ENCODE measurements at regions not wholly inside any gene's neighbourhood (a gene's known extent, or its start where the extent isn't known, plus 50 kb on each side); places are given as distances from the start of the nearest gene placed in this dataset.
A peak's percentile ranks its signal among the peaks of the same experiment; 100 is the strongest.
"Not testable (repeated sequence)": the region's sequence is repeated elsewhere in the genome, so short reads cannot be mapped to it uniquely, and the experiment has no call there.

DNA sequence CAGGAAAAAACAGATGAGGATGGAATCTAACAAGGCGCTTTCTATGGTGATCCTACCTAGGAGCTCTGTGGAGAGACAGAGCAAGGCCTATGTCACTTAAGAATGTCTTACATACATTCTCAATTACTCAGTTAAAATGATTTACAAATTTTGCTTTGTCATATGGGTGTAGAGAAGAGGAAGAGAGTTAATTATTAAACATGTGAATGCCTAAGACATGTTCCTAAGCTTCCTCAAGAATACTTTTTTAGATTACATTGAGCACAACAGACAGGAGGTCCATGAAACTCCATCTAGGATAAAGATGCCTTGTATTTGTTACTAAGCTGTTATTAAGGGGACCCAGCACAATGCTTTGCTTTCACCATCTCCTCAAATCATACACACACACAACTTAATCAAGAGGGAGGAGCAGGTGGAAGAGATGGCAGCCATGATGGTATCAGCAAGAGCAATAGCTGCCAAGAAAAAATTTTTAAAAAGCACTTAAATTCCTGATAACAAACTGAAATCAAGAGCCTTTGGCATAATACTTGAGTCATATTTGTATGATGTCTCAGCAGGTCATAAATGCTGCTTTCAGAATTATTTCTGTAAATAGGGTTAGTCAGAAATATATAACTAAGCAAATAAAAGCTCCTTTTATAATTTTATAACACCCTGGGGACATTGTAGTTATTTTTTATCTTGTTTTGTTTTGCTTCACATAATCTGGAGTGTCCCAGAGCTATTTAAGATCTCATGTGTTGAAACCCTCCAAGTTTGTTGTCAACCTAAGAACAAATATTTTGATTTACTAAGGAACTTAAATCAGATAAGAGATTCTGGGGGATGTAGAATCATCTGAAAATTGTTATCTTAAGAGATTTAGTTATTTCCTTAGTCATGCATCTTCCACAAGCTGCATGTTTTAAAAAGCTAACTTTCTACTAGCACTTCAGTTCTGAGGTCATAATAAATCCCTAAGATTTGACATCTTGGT is 70.0 kb upstream of the CD2AP start:
- DNase-seq (ENCODE audit: low spot score): no peak

DNA sequence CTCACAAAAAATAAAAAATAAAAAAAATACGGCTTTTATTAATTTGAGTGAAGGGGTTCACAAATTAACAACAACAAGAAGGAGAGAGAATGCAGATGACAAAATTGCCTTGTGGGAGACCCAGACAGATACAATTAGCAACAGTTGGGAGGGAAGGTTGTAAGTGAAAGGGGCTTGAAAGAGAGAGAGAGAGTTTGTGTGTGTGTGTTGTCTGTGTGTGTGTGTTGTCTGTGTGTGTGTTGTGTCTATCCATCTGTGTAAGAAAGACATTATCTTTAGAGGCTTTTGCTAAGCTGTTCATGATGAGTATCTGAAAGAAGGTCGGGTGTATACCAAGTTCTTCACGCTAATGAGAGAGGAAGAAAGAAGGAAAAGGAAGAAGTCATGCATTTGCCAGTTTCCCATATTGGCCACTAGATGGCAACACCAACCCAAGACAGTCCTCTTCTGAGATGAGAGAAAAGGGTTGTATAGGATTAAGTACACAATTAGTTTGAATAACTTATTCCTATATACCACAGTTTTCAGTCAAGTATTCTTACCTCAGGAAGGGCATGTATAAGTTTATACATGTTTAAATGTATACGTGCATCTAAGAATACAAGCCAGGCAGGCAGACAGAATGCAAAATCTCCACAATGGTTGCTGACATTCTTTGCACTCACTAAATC is 63.7 kb upstream of the CD2AP start:
- DNase-seq (ENCODE audit: low spot score): peak; percentile 79

DNA sequence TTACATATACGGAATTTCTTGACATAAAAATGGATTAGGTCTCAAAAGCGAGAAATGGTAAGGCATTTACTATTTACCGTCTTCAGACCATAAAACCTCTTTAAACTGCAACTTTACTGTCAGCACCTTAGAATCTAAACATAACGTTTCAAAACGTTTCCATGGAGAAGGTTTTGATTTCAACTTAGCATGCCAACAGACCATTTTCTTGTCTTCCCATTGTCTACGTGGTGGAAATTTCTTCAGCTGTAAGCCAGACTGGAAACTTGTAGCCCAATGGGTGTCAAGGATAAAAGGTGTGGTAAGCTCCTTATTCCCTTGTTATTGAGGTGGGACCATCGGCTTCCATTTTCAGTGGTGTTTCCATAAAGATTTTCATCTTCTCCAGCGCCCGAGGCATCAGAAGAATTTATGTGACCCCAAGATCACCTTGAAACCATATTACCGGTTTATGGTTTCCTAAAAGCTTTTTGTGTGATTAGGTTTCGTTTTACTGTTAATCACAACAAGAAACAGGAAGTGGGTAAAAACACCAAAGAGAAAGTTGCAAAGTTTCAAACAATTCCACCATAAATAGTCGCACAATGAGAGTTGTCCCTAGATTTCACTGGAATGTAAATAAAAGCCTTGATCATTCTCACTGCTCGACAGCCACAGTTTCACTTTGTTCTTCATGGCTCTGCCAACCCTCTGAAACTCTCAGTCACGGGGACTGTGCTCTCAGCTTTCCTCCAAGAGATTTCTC is 63.0 kb upstream of the CD2AP start:
- no peak for DNase-seq (ENCODE audit: low spot score)

DNA sequence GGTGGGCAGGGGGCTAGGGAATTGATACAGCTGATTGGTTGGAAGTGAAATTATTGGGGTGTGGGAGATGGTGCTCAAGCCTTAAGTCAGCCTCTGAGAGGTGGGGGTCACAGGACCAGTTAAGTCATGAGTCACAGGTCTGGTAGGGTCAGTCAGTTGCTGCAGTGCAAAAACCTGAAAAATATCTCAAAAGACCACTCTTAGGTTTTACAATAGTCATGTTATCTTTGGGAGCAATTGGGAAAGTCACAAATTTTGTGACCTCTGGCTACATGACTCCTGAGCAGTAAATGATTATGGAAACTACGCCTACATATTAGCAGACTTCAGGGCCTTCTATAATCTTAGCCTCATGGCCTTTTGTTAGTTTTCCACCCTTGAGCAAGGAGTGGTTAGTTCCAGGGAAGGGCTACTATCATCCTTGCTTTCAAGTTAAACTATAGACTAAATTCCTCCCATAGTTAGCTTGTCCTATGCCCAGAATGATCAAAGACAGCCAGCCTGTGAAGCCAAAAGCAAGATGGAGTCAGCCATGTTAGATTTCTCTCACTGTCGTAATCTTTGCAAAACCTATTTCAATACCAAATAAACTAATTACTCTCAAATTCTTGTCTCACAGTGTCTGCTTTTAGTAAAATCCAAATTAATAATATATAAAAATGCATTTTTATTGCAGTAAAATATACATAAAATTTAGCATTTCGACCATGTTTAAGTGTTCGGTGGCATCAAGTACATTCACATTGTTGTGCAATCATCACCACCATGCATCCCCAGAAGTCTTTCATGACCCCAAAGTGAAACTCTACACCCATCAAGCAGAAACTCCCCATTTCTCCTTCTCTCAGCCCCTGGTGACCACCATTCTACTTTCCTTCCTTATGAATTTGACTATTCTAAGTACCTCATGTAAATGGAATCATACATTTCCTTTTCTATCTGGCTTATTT is 60.9 kb upstream of the CD2AP start:
- DNase-seq (ENCODE audit: low spot score): no peak

DNA sequence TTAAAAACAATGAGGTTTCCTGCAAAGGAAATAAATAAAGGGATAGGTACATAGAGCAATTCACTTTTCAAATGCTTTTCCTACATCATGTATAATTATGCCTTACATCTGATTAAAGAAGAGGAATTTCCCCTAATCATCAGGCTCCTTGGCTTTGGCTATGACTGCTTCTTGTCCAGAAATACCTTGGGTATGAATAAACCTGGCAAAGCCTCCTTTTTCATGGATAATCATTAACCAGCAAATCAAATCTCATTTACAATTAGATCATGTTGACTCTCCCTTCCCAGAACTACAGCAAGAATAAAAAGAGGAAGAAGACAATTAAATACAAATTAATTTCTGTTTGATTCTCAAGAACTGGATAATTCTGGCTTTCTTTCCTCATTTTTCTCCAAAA is 58.0 kb upstream of the CD2AP start:
- DNase-seq (ENCODE audit: low spot score): no peak

DNA sequence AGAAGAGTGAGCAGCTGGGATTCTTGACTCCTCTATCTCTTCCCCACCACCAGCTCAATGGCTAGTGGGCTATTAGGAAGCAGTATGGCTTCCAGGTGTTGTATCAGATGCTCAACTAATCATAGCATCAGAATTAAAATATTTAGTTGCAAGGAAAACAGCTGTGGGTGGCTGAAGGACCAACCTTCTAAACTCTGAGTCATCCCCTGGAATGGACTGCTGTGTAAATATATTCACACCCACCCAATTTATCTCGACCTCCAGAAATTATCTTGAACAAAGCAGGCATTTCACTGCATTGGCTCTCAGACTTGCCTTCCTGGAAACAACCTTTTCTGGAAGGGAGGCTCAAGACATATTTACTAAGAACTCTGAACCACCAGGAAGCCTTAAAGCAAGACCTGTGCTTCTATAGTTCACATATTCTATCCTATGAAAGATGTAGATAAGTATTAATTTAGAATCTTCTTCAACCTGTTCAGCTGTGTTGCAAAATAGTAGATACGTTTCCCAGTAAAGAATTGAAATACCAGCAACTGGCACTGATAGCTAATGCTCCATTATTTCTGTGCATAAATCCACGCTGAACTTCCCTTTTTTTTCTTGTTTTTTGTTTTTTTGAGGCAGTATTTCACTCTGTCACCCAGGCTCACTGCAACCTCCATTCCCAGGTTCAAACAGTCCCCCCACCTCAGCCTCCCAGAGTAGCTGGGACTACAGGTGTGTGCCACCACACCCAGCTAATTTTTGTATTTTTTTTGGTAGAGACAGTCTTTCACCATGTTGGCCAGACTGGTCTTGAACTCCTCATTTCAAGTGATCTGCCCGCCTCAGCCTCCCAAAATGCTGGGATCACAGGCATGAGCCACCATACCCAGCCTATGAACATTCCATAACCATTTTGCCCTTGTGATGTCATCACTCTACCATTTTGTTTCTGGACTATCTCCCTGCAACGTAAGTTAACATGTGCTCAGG is 56.9 kb upstream of the CD2AP start:
- DNase-seq (ENCODE audit: low spot score): no peak

DNA sequence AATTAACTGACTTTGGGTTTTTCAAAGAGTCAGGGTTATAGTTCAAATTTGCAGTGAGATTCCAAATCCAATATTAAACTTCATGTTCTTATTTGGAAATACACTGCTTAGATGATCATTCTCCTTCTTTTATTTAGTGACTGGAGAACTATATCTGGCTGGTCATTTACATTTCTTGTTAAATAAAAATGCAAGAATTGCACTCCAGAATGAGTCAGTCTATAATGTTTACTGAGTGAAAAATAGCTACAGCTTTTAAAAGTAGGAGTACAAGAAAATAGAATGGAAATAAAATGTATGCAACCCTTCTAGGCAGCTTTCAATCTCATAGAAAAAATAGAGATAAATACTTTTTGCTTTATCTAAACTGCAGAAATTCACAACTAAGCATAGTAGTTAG is 54.5 kb upstream of the CD2AP start:
- no peak for DNase-seq (ENCODE audit: low spot score)

DNA sequence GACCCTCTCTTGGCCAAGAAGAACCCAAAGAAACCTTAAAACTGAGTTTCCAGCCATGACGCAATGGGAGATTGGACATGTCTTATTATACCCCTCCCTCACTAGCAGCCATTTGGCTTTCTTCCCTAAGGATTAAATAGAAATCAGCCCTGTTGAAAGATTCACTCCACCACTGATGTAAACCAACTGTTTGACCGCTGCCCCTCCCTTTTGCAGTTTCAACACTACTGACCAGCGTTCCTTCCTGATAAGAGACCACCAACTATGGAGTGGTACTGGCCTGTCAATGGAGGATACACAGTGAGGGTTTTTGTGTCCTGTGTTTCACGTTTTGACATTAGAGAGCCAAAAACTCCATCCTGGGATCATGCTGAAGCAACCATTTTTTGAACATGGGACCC is 53.2 kb upstream of the CD2AP start:
- no peak for DNase-seq (ENCODE audit: low spot score)

DNA sequence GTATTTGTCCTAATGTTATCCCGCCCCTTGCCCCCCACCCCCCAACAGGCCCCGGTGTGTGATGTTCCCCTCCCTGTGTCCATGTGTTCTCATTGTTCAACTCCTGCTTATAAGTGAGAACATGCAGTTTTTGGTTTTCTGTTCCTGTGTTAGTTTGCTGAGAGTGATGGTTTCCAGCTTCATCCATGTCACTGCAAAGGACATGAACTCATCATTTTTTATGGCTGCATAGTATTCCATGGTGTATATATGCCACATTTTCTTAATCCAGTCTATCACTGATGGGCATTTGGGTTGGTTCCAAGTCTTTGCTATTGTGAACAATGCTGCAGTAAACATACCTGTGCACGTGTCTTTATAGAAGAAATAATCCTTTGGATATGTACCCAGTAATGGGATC is 51.9 kb upstream of the CD2AP start:
- not testable (repeated sequence) for DNase-seq (ENCODE audit: low spot score)

DNA sequence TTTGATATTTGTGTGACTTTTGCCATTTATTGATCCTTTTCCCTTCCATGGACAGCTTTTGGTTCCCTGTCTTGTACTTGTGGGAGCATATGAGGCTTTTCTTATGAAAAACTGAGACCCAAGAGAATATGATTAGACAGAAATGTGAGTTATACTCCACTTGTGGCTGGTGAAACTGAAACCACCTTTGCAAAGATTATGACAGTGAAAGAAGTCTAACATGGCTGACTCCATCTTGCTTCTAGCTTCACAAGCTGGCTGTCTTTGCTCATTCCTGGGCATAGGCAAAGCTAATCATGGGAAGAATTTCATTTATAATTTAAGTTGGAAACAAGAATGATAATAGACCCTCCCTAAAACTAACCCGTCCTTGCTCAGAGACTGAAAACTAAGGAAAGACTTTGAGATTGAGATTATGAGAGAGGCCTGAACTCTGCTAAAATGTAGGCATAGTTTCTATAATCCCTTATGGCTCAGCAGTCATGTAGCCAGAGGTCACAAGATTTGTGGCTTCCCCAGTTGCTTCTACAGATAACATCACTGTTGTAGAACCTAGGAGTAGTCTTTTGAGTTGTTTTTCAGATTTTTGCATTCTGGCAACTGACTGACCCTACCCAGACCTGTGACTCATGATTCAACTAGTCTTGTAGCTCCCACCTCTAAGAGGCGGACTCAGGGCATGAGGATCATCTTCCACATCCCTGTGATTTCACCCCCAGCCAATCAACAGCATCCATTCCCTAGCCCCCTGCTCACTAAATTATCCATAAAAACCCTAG is 50.9 kb upstream of the CD2AP start:
- no peak for DNase-seq (ENCODE audit: low spot score)

DNA sequence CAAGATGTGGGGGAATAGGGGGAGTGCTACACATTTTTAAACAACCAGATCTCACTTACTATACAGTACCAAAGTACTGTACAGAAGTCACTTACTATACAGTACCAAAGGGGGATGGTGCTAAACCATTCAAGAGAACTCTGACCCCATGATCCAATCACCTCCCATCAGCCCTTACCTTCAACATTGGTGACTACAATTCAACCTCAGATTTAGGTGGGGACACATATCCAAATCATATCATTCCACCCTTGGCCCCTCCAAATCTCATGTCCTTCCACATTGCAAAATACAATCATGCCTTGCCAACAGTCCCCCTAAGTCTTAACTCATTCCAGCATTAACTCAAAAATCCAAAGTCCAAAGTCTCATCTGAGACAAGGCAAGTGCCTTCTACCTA is 49.9 kb upstream of the CD2AP start:
- DNase-seq (ENCODE audit: low spot score): no peak
